Endothelial cell of umbilical vein (primary cell): ENCODE measurements at regions not wholly inside any gene's neighbourhood (a gene's known extent, or its start where the extent isn't known, plus 50 kb on each side); places are given as distances from the start of the nearest gene placed in this dataset.

Experiments used
- BruUV-seq: library from RNA; stranded (reverse); fragments of 400-500 nt; replicated peaks from 2 replicates; lab custom pipeline; 2021; lab: Mats Ljungman, UMichigan
- CTCF ChIA-PET: fragments of 300-600, 350-600 bp; sonication (Branson Sonifier 250); formaldehyde crosslinking; loops from one replicate; lab custom pipeline; 2021; ENCODE audit warnings: antibody characterized with exemption, inconsistent platforms; lab: Charles Lee
- POLR2A ChIA-PET: fragments of 300-600, 350-600 bp; sonication (Branson Sonifier 250); formaldehyde crosslinking; loops from one replicate; lab custom pipeline; 2021; ENCODE audit warnings: antibody characterized with exemption, inconsistent platforms; lab: Charles Lee
- DNase-seq: peaks from one replicate; pipeline ENCODE4 v3.0.0-alpha.2; 2011; ENCODE audit warnings: low read depth, low spot score
- FAIRE-seq: peaks from 2 replicates; lab custom pipeline; 2011; peaks lifted over from hg19 to GRCh38; lab: Jason Lieb, UNC
- H2AFZ ChIP-seq: 2 replicates; pipeline ENCODE4 v1.6.0; 2012; ENCODE audit warnings: low read depth, low read length, control low read depth, inconsistent platforms
- H3K27ac ChIP-seq: 2 replicates; pipeline ENCODE4 v1.5.1; 2011; ENCODE audit warnings: low read depth, mild to moderate bottlenecking, control low read depth, low read length, moderate library complexity; ENCODE audit not compliant: insufficient read depth
- H3K27me3 ChIP-seq, 2 experiments: 2 replicates each; pipeline versions ENCODE4 v1.6.0 to v1.6.1; 2011; ENCODE audit warnings: low read length in 2 of 2, mixed read lengths in 1 of 2; ENCODE audit not compliant: control insufficient read depth in 2 of 2, insufficient read depth in 2 of 2
- H3K36me3 ChIP-seq, 2 experiments: 2 replicates in 1 of 2; 3 replicates in 1 of 2; pipeline ENCODE4 v1.5.1; 2011; ENCODE audit warnings: low read length in 2 of 2, mild to moderate bottlenecking in 1 of 2, moderate library complexity in 1 of 2; ENCODE audit not compliant: control insufficient read depth in 2 of 2, insufficient read depth in 2 of 2; ENCODE audit errors: extremely low read depth in 1 of 2
- H3K4me1 ChIP-seq: 3 replicates; pipeline ENCODE4 v1.5.1; 2011; ENCODE audit warnings: mild to moderate bottlenecking, low read length; ENCODE audit not compliant: control insufficient read depth, insufficient read depth; ENCODE audit errors: extremely low read depth
- H3K4me2 ChIP-seq: 2 replicates; pipeline ENCODE4 v1.6.1; 2011; ENCODE audit warnings: low read length, control low read depth, mixed read lengths; ENCODE audit not compliant: insufficient read depth
- H3K4me3 ChIP-seq, 3 experiments: fragments of 200-600 bp in 1 of 3; sonication (generic), shearing (Covaris generic) in 1 of 3; replicated peaks in 1 of 3; 2 replicates each; pipeline ENCODE4 v1.5.1; 2011 to 2016; ENCODE audit warnings: control low read depth in 3 of 3, low read length in 3 of 3, mild to moderate bottlenecking in 2 of 3, inconsistent platforms in 1 of 3, low read depth in 1 of 3, moderate library complexity in 1 of 3; ENCODE audit not compliant: insufficient read depth in 1 of 3
- H3K79me2 ChIP-seq: 2 replicates; pipeline ENCODE4 v1.6.0; 2012; ENCODE audit warnings: low read length, inconsistent platforms; ENCODE audit not compliant: control insufficient read depth, insufficient read depth
- H3K9ac ChIP-seq: replicated peaks from 2 replicates; pipeline ENCODE3; 2011; ENCODE audit warnings: low read length, control low read depth; ENCODE audit not compliant: insufficient read depth; ENCODE audit errors: extremely low read depth
- H3K9me1 ChIP-seq: replicated peaks from 3 replicates; pipeline ENCODE4 v1.6.0; 2011; ENCODE audit warnings: mild to moderate bottlenecking, low read length; ENCODE audit not compliant: control insufficient read depth, insufficient read depth; ENCODE audit errors: extremely low read depth
- H3K9me3 ChIP-seq: replicated peaks from 2 replicates; pipeline ENCODE4 v1.5.1; 2012; ENCODE audit warnings: low read length, inconsistent platforms; ENCODE audit not compliant: control insufficient read depth, insufficient read depth
- H4K20me1 ChIP-seq: replicated peaks from 2 replicates; pipeline ENCODE3; 2011; ENCODE audit warnings: mild to moderate bottlenecking, low read length; ENCODE audit not compliant: control insufficient read depth, insufficient read depth; ENCODE audit errors: extremely low read depth
- CTCF ChIP-seq, 2 donors: IDR thresholded peaks; 1 replicate in 1 of 2; 2 replicates in 1 of 2; pipeline ENCODE4 v1.5.1; 2011; ENCODE audit warnings: low read length in 2 of 2, mild to moderate bottlenecking in 2 of 2, moderate library complexity in 2 of 2, control low read depth in 1 of 2, inconsistent platforms in 1 of 2, low read depth in 1 of 2; ENCODE audit not compliant: insufficient read depth in 1 of 2; ENCODE audit errors: extremely low read depth in 1 of 2
- EZH2 ChIP-seq: IDR thresholded peaks from 2 replicates; pipeline ENCODE4 v1.6.1; 2012; ENCODE audit warnings: borderline replicate concordance, low read depth, mild to moderate bottlenecking, moderate library complexity, low read length, inconsistent platforms; ENCODE audit not compliant: severe bottlenecking
- FOS ChIP-seq: IDR thresholded peaks from 2 replicates; pipeline ENCODE4 v1.6.1; 2011; ENCODE audit warnings: mild to moderate bottlenecking, low read length, moderate library complexity, borderline replicate concordance; ENCODE audit not compliant: insufficient read depth
- GATA2 ChIP-seq: IDR thresholded peaks from 2 replicates; pipeline ENCODE4 v1.7.0; 2011; ENCODE audit warnings: low read depth, mild to moderate bottlenecking, moderate library complexity, mixed read lengths, low read length; ENCODE audit not compliant: insufficient read length, insufficient read depth
- JUN ChIP-seq: IDR thresholded peaks from 2 replicates; pipeline ENCODE4 v1.6.1; 2011; ENCODE audit warnings: borderline replicate concordance, low read depth; ENCODE audit not compliant: insufficient read length, insufficient read depth
- MAX ChIP-seq: IDR thresholded peaks from 2 replicates; pipeline ENCODE4 v1.6.1; 2011; ENCODE audit not compliant: insufficient read depth, insufficient read length
- MYC ChIP-seq: IDR thresholded peaks from one replicate; pipeline ENCODE4 v1.6.1; 2011; ENCODE audit warnings: mild to moderate bottlenecking, low read depth, low read length
- POLR2A ChIP-seq: IDR thresholded peaks from 2 replicates; pipeline ENCODE4 v1.6.1; 2012; ENCODE audit warnings: low read depth, mild to moderate bottlenecking, control low read depth, low read length
- POLR2AphosphoS5 ChIP-seq: IDR thresholded peaks from 2 replicates; pipeline ENCODE4 v1.6.1; 2012; ENCODE audit warnings: low read depth, mild to moderate bottlenecking, control low read depth, low read length, moderate library complexity; ENCODE audit not compliant: insufficient read depth
- dilution Hi-C: fragments of 300-500 bp; cut with MboI; formaldehyde crosslinking; loops from one replicate; pipeline ENCODE4 v1.15.0; 2019; ENCODE audit warnings: low sequenced_read_pairs; ENCODE audit not compliant: extremely low pct_ligation_motif_present
- intact Hi-C: fragments of 100-400 bp; cut with micrococcal nuclease; formaldehyde crosslinking; loops from one replicate; pipeline ENCODE4 v1.10.0; 2022

- Histone ChIP-seq H4K20me1 (no peaks in the 10 kb centered on the region), H3K79me2 (no peaks in the 10 kb centered on the region), H3K9me1 (no peaks in the 10 kb centered on the region), H3K36me3 (no peaks in the 10 kb centered on the region), H2AFZ (no peak overlapping the region), H3K4me3 (no peak overlapping the region), H3K9me3 (no peaks in the 10 kb centered on the region), H3K27me3 (no peaks in the 10 kb centered on the region), H3K9ac (no peak overlapping the region), H3K4me1 (no peaks in the 10 kb centered on the region), H3K4me2 (no peak overlapping the region), H3K27ac (no peak overlapping the region)
- dilution Hi-C loops = no loop called here
- no TSS peak for BruUV-seq
- ChIA-PET CTCF (no interaction called here), POLR2A (no interaction called here)
- no peak for FAIRE-seq
- no peak for DNase-seq
- intact Hi-C loops = no loop called here
- no peak for TF ChIP-seq MYC
- TF ChIP-seq FOS = no peak
- no peak for TF ChIP-seq EZH2
- TF ChIP-seq MAX = no peak
- TF ChIP-seq CTCF (IDR thresholded peaks at IDR 0.05; ENCODE audit: extremely low read depth in 1 of 2, insufficient read depth in 1 of 2, low read depth in 1 of 2, low read length in 2 of 2) = no peak
- TF ChIP-seq GATA2 = no peak
- no peak for TF ChIP-seq POLR2AphosphoS5
- TF ChIP-seq JUN = no peak
- no peak for TF ChIP-seq POLR2A
Measured at GRCh38 chrX:124827258-124827845, 481.0 kb downstream of the SH2D1A start.
